CD14-positive monocyte (primary cell): ENCODE measurements at regions not wholly inside any gene's neighbourhood (a gene's known extent, or its start where the extent isn't known, plus 50 kb on each side); places are given as distances from the start of the nearest gene placed in this dataset.

Source experiments
- DNase-seq, 3 donors: peaks; one replicate each; pipeline ENCODE4 v3.0.0-alpha.2; 2011 to 2022
- H2AFZ ChIP-seq: 2 replicates; pipeline ENCODE4 v1.6.0; 2012; ENCODE audit warnings: mild to moderate bottlenecking, low read depth, low read length, inconsistent platforms; ENCODE audit not compliant: insufficient read depth, poor library complexity, severe bottlenecking
- H3K27ac ChIP-seq, 2 donors: 1 replicate in 1 of 2; 2 replicates in 1 of 2; pipeline ENCODE4 v1.5.1; 2012 to 2013; ENCODE audit warnings: low read length in 2 of 2, control low read depth in 1 of 2, inconsistent platforms in 1 of 2, low read depth in 1 of 2, mild to moderate bottlenecking in 1 of 2
- H3K27me3 ChIP-seq, 2 donors: one replicate each; pipeline versions ENCODE4 v1.6.0 to v1.6.1; 2011 to 2013; ENCODE audit warnings: low read length in 2 of 2; ENCODE audit not compliant: control insufficient read depth in 2 of 2, insufficient read depth in 2 of 2
- H3K36me3 ChIP-seq, 2 donors: replicated peaks in 1 of 2; 1 replicate in 1 of 2; 2 replicates in 1 of 2; pipeline versions ENCODE4 v1.5.1 to v1.6.1; 2012 to 2013; ENCODE audit warnings: low read length in 2 of 2, control low read depth in 1 of 2, inconsistent platforms in 1 of 2, mild to moderate bottlenecking in 1 of 2; ENCODE audit not compliant: insufficient read depth in 2 of 2, control insufficient read depth in 1 of 2
- H3K4me1 ChIP-seq, 2 donors: 1 replicate in 1 of 2; 2 replicates in 1 of 2; pipeline versions ENCODE4 v1.5.1 to v1.6.1; 2012 to 2013; ENCODE audit warnings: low read length in 2 of 2, control low read depth in 1 of 2, inconsistent platforms in 1 of 2, mild to moderate bottlenecking in 1 of 2, moderate library complexity in 1 of 2; ENCODE audit not compliant: insufficient read depth in 2 of 2, control insufficient read depth in 1 of 2
- H3K4me2 ChIP-seq: replicated peaks from 2 replicates; pipeline ENCODE3; 2012; ENCODE audit warnings: low read length, moderate library complexity, mild to moderate bottlenecking; ENCODE audit not compliant: poor library complexity, severe bottlenecking; ENCODE audit errors: extremely low read depth
- H3K4me3 ChIP-seq, 3 experiments: fragments of 200-600 bp in 1 of 3; sonication (generic) in 1 of 3; replicated peaks in 1 of 3; 1 replicate in 2 of 3; 2 replicates in 1 of 3; pipeline ENCODE4 v1.5.1; 2011 to 2013; ENCODE audit warnings: low read length in 3 of 3, mild to moderate bottlenecking in 3 of 3, control low read depth in 2 of 3, low read depth in 2 of 3, inconsistent platforms in 1 of 3, moderate library complexity in 1 of 3
- H3K79me2 ChIP-seq: 2 replicates; pipeline ENCODE4 v1.6.0; 2012; ENCODE audit warnings: mild to moderate bottlenecking, control low read depth, inconsistent platforms, low read length, moderate library complexity; ENCODE audit not compliant: insufficient read depth
- H3K9ac ChIP-seq: 2 replicates; pipeline ENCODE4 v1.6.0; 2017; ENCODE audit warnings: low read length, mild to moderate bottlenecking; ENCODE audit not compliant: insufficient read depth, poor library complexity, severe bottlenecking
- H3K9me3 ChIP-seq, 2 donors: replicated peaks in 1 of 2; 1 replicate in 1 of 2; 2 replicates in 1 of 2; pipeline versions ENCODE4 v1.5.1 to v1.6.1; 2012 to 2013; ENCODE audit warnings: low read length in 2 of 2, control low read depth in 1 of 2; ENCODE audit not compliant: control insufficient read depth in 1 of 2, insufficient read depth in 1 of 2
- H4K20me1 ChIP-seq: 2 replicates; pipeline ENCODE4 v1.6.0; 2012; ENCODE audit warnings: mild to moderate bottlenecking, low read length, control low read depth, moderate library complexity; ENCODE audit not compliant: insufficient read depth
- H3K27ac Mint-ChIP-seq, 7 donors: one replicate each; pipeline ENCODE4 v1.8.0; 2020; ENCODE audit warnings: mild to moderate bottlenecking in 7 of 7, mixed read lengths in 7 of 7, moderate library complexity in 6 of 7, inconsistent platforms in 2 of 7
- H3K27me3 Mint-ChIP-seq, 3 donors: one replicate each; pipeline ENCODE4 v1.8.0; 2021 to 2022; ENCODE audit warnings: low read depth in 3 of 3, mild to moderate bottlenecking in 3 of 3, mixed read lengths in 3 of 3, moderate library complexity in 3 of 3, inconsistent platforms in 1 of 3
- H3K36me3 Mint-ChIP-seq, 2 donors: one replicate each; pipeline ENCODE4 v1.8.0; 2020; ENCODE audit warnings: mixed read lengths in 2 of 2, inconsistent platforms in 1 of 2, mild to moderate bottlenecking in 1 of 2
- H3K4me1 Mint-ChIP-seq: one replicate; pipeline ENCODE4 v1.8.0; 2020; ENCODE audit warnings: mild to moderate bottlenecking, mixed read lengths
- H3K4me3 Mint-ChIP-seq, 2 donors: one replicate each; pipeline ENCODE4 v1.8.0; 2020; ENCODE audit warnings: mild to moderate bottlenecking in 2 of 2, mixed read lengths in 2 of 2, moderate library complexity in 1 of 2
- H3K9me3 Mint-ChIP-seq, 7 donors: one replicate each; pipeline ENCODE4 v1.8.0; 2020 to 2022; ENCODE audit warnings: mixed read lengths in 7 of 7, mild to moderate bottlenecking in 6 of 7, moderate library complexity in 6 of 7, inconsistent platforms in 2 of 7
- WGBS: methylation state at CpG from one replicate; pipeline ENCODE4 v1.1.5; 2013; ENCODE audit warnings: missing lambda C conversion rate; ENCODE audit not compliant: insufficient coverage; 5-methylcytosine and 5-hydroxymethylcytosine counted together
- intact Hi-C, 2 donors: fragments of 100-400 bp; cut with micrococcal nuclease; formaldehyde crosslinking; loops; one replicate each; pipeline versions ENCODE4 v1.15.0 to v1.15.1; 2023
- TF ChIP-seq, protein P1 (sequence below): fragments of 200-600 bp; IDR thresholded peaks from one replicate; pipeline ENCODE4 v1.8.0; 2022; ENCODE audit warnings: antibody characterized with exemption, mild to moderate bottlenecking

DNA sequence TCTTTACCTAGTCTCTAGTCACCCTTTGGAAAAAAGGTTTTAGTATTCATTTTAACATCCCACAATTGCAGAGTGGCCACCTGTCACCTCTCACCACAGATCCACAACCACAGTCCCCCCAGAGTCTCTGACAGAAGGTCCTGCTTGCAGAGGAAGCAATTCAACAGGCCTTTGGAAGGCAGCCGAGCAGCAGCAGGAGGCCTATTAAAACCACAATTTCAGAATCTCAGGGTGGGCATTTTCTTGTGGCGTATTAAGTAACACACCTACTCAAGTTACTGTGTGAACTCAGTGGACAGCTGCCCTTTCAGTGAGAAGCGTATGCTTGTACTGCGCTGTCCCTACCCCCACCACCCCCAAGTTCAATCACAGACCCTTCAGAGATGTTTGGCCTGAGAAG is 234.0 kb upstream of the HMGA2 start:
- H3K4me3 Mint-ChIP-seq, result no peak overlapping the region
- 83% methylated on average over 1 of the region's 4 CpGs for WGBS
- Histone ChIP-seq H3K27me3 (no peaks in the 10 kb centered on the region), H3K9me3 (no peaks in the 10 kb centered on the region), H3K27ac (no peak overlapping the region), H2AFZ (no peak overlapping the region), H4K20me1 (no peaks in the 10 kb centered on the region), H3K9ac (no peak overlapping the region), H3K79me2 (no peaks in the 10 kb centered on the region), H3K4me1 (no peaks in the 10 kb centered on the region), H3K4me2 (no peak overlapping the region), H3K36me3 (no peaks in the 10 kb centered on the region), H3K4me3 (no peak overlapping the region)
- no peak overlapping the region for H3K27ac Mint-ChIP-seq
- no peak for DNase-seq
- no peaks in the 10 kb centered on the region for H3K36me3 Mint-ChIP-seq
- TF ChIP-seq, protein P1, sequence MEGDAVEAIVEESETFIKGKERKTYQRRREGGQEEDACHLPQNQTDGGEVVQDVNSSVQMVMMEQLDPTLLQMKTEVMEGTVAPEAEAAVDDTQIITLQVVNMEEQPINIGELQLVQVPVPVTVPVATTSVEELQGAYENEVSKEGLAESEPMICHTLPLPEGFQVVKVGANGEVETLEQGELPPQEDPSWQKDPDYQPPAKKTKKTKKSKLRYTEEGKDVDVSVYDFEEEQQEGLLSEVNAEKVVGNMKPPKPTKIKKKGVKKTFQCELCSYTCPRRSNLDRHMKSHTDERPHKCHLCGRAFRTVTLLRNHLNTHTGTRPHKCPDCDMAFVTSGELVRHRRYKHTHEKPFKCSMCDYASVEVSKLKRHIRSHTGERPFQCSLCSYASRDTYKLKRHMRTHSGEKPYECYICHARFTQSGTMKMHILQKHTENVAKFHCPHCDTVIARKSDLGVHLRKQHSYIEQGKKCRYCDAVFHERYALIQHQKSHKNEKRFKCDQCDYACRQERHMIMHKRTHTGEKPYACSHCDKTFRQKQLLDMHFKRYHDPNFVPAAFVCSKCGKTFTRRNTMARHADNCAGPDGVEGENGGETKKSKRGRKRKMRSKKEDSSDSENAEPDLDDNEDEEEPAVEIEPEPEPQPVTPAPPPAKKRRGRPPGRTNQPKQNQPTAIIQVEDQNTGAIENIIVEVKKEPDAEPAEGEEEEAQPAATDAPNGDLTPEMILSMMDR, result no peak
- no peaks in the 10 kb centered on the region for H3K4me1 Mint-ChIP-seq
- H3K9me3 Mint-ChIP-seq, result no peaks in the 10 kb centered on the region
- H3K27me3 Mint-ChIP-seq, result peaks cover 3 to 6% (median 5%) of the 10 kb centered on the region in 3 donors
- intact Hi-C loops, result no loop called here

DNA sequence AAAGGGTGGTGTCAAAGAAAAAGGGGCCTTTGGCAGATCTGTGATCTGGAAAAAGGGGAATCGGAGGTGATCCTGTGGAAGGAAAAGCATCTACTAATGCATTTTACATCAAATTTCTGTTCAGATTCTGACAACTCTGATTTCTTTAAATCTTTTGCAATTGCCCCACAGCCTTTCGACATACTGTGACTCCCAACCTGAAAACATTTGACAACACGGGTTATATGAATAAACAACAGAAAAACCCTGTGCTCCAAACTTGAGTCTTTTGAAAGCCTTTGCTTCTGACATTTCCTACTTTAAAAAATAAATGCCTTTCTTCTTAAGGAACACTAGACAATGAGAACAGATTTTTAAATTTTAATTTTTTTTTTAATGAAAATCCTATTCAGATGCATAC is 231.9 kb upstream of the HMGA2 start:
- 100% methylated on average over 1 of the region's 3 CpGs for WGBS
- H3K27me3 Mint-ChIP-seq, result peaks cover 3 to 6% (median 5%) of the 10 kb centered on the region in 3 donors

More for the DNA sequence above, 231.9 kb upstream of the HMGA2 start:
- no peaks in the 10 kb centered on the region for H3K9me3 ChIP-seq
- TF ChIP-seq, protein P1, result no peak
- no peaks in the 10 kb centered on the region for H3K27me3 ChIP-seq
- Mint-ChIP-seq H3K4me3 (no peak overlapping the region), H3K4me1 (no peaks in the 10 kb centered on the region), H3K9me3 (no peaks in the 10 kb centered on the region), H3K27ac (no peak overlapping the region), H3K36me3 (no peaks in the 10 kb centered on the region)
- DNase-seq, result no peak
- H3K36me3 ChIP-seq, result no peaks in the 10 kb centered on the region
- no peak overlapping the region for H3K27ac ChIP-seq
- H3K79me2 ChIP-seq, result no peaks in the 10 kb centered on the region
- H4K20me1 ChIP-seq, result no peaks in the 10 kb centered on the region
- no peaks in the 10 kb centered on the region for H3K4me1 ChIP-seq
- H2AFZ ChIP-seq, result no peak overlapping the region
- intact Hi-C loops, result no loop called here
- no peak overlapping the region for H3K4me2 ChIP-seq
- no peak overlapping the region for H3K4me3 ChIP-seq
- no peak overlapping the region for H3K9ac ChIP-seq
